ENCODE measurements at regions not wholly inside any gene's neighbourhood (a gene's known extent, or its start where the extent isn't known, plus 50 kb on each side); places are given as distances from the start of the nearest gene placed in this dataset.

DNA sequence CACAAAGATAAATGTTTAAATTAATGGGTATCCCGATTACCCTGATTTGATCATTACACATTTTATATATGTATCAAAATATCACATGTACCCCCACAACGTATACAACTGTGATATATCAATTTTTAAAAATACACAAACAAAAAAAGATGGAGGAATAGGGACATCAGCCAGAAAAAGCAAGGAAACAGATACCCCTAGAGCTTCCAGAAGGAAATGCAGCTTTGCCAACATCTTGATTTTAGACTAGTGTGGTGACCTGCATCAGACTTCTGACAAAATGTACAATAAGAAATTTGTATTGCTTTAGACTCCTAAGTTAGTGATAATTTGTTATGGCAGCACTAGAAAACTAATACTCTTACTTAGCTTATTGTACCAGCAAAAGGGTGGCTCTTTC, 483.8 kb downstream of the TUSC7 start:
- TF ChIP-seq POLR2A (IDR thresholded peaks at IDR 0.05; ENCODE audit: control extremely low read depth in 1 of 2, low read depth in 2 of 2, low read length in 2 of 2) = no peak
- no peak for TF ChIP-seq SRF (IDR thresholded peaks at IDR 0.05; ENCODE audit: low read depth, low read length)
- no peak for TF ChIP-seq CEBPB (IDR thresholded peaks at IDR 0.05; ENCODE audit: low read depth, low read length)
- no peak for TF ChIP-seq EZH2 (IDR thresholded peaks at IDR 0.05; ENCODE audit: low read depth, low read length, severe bottlenecking)
- TF ChIP-seq TBP (IDR thresholded peaks at IDR 0.05; ENCODE audit: low read depth, low read length) = no peak
- TF ChIP-seq GTF2F1 (IDR thresholded peaks at IDR 0.05; ENCODE audit: borderline replicate concordance, low read depth, low read length) = no peak
- no peak for TF ChIP-seq POLR2AphosphoS5 (IDR thresholded peaks at IDR 0.05; ENCODE audit: low read depth, low read length)
